GM12878 (cell line): ENCODE measurements at regions not wholly inside any gene's neighbourhood (a gene's known extent, or its start where the extent isn't known, plus 50 kb on each side); places are given as distances from the start of the nearest gene placed in this dataset.
A peak's percentile ranks its signal among the peaks of the same experiment; 100 is the strongest.

ENCODE experiments used
- ATAC-seq: fragments of 200-7000 bp; cut with Tn5 transposase; 3 replicates; pipeline ENCODE4 v1.9.1; 2020; ENCODE audit warnings: mild to moderate bottlenecking, moderate library complexity
- BruUV-seq: library from RNA; stranded (reverse); fragments of 400-500 nt; replicated peaks from 2 replicates; lab custom pipeline; 2021; lab: Mats Ljungman, UMichigan
- CTCF ChIA-PET: fragments of 300-600 bp; sonication (Branson Sonifier 250); formaldehyde crosslinking; extraction: SDS; loops from one replicate; lab custom pipeline; 2021; ENCODE audit warnings: inconsistent platforms; lab: Yijun Ruan, JAX
- POLR2A ChIA-PET: fragments of 350-600 bp; formaldehyde crosslinking; extraction: SDS; loops from one replicate; lab custom pipeline; 2021; ENCODE audit warnings: inconsistent platforms; lab: Charles Lee
- RAD21 ChIA-PET: fragments of 300-600 bp; sonication (Branson Sonifier 250); formaldehyde crosslinking; loops from one replicate; lab custom pipeline; 2023; ENCODE audit warnings: antibody characterized with exemption; ENCODE audit not compliant: unreplicated experiment; lab: Charles Lee
- SMC1A ChIA-PET: fragments of 300-600 bp; sonication (Branson Sonifier 250); formaldehyde crosslinking; loops from one replicate; lab custom pipeline; 2023; ENCODE audit not compliant: unreplicated experiment, uncharacterized antibody; lab: Charles Lee
- DNase-seq: peaks from one replicate; pipeline ENCODE4 v3.0.0-alpha.2; 2011; ENCODE audit warnings: low read depth, low spot score
- FAIRE-seq: peaks from 3 replicates; lab custom pipeline; 2011; peaks lifted over from hg19 to GRCh38; lab: Jason Lieb, UNC
- H2AFZ ChIP-seq: 2 replicates; pipeline ENCODE4 v1.6.0; 2011; ENCODE audit warnings: low read depth, low read length, control low read depth; ENCODE audit not compliant: control insufficient read depth
- H3K27ac ChIP-seq: 2 replicates; pipeline ENCODE4 v1.5.1; 2011; ENCODE audit warnings: control low read depth; ENCODE audit not compliant: control insufficient read depth, insufficient read depth
- H3K27me3 ChIP-seq, 2 experiments: replicated peaks in 1 of 2; 2 replicates each; pipeline versions ENCODE4 v1.6.0 to v1.6.1; 2011; ENCODE audit warnings: low read length in 1 of 2; ENCODE audit not compliant: control insufficient read depth in 2 of 2, insufficient read depth in 2 of 2
- H3K36me3 ChIP-seq, 2 experiments: 2 replicates each; pipeline ENCODE4 v1.5.1; 2011; ENCODE audit warnings: low read length in 1 of 2; ENCODE audit not compliant: control insufficient read depth in 2 of 2, insufficient read depth in 2 of 2
- H3K4me1 ChIP-seq: 2 replicates; pipeline ENCODE4 v1.6.1; 2011; ENCODE audit warnings: mild to moderate bottlenecking, low read length, moderate library complexity, mixed read lengths; ENCODE audit not compliant: control insufficient read depth, insufficient read depth
- H3K4me2 ChIP-seq: 2 replicates; pipeline ENCODE4 v1.6.0; 2011; ENCODE audit warnings: control low read depth; ENCODE audit not compliant: control insufficient read depth, insufficient read depth
- H3K4me3 ChIP-seq: fragments of 200-600 bp; sonication (generic); 2 replicates; pipeline ENCODE4 v1.5.1; 2016
- H3K79me2 ChIP-seq: 2 replicates; pipeline ENCODE4 v1.6.0; 2011; ENCODE audit warnings: low read length; ENCODE audit not compliant: control insufficient read depth, insufficient read depth
- H3K9ac ChIP-seq: 2 replicates; pipeline ENCODE4 v1.8.0; 2011; ENCODE audit warnings: low read length, control low read depth, mixed read lengths; ENCODE audit not compliant: control insufficient read depth, insufficient read depth
- H3K9me3 ChIP-seq: replicated peaks from 3 replicates; pipeline ENCODE4 v1.5.1; 2011; ENCODE audit warnings: mild to moderate bottlenecking, low read length; ENCODE audit not compliant: control insufficient read depth, insufficient read depth
- H4K20me1 ChIP-seq: 2 replicates; pipeline ENCODE4 v1.6.0; 2011; ENCODE audit not compliant: control insufficient read depth, insufficient read depth
- ASH2L ChIP-seq: fragments of 300-600, 200-600 bp; sonication (generic); IDR thresholded peaks from 2 replicates; pipeline ENCODE4 v1.6.1; 2017; ENCODE audit warnings: low read depth, mild to moderate bottlenecking, borderline replicate concordance
- BHLHE40 ChIP-seq, 2 experiments: fragments of 450-650 bp in 1 of 2; IDR thresholded peaks; 2 replicates each; pipeline ENCODE4 v1.6.1; 2011 to 2017; ENCODE audit warnings: low read depth in 2 of 2, borderline replicate concordance in 1 of 2, improper control_type of control experiment in 1 of 2, low read length in 1 of 2, mild to moderate bottlenecking in 1 of 2
- CBFB ChIP-seq: IDR thresholded peaks from 2 replicates; pipeline ENCODE4 v1.6.1; 2016; ENCODE audit warnings: antibody characterized with exemption, low read depth
- GATAD2B ChIP-seq: fragments of 450-650 bp; conservative IDR thresholded peaks from 2 replicates; pipeline ENCODE4 v1.6.1; 2017; ENCODE audit warnings: low read depth, mild to moderate bottlenecking, moderate library complexity
- IKZF1 ChIP-seq: fragments of 450-650 bp; conservative IDR thresholded peaks from 2 replicates; pipeline ENCODE4 v1.6.1; 2017; ENCODE audit warnings: antibody characterized with exemption, mild to moderate bottlenecking
- JUNB ChIP-seq: IDR thresholded peaks from 2 replicates; pipeline ENCODE4 v1.6.1; 2016; ENCODE audit warnings: antibody characterized with exemption, mild to moderate bottlenecking
- MEF2B ChIP-seq: fragments of 450-650 bp; IDR thresholded peaks from 2 replicates; pipeline ENCODE4 v1.6.1; 2018; ENCODE audit warnings: mild to moderate bottlenecking, moderate library complexity; ENCODE audit not compliant: partially characterized antibody, poor library complexity, severe bottlenecking
- STAT1 ChIP-seq: fragments of 450-650 bp; conservative IDR thresholded peaks from 2 replicates; pipeline ENCODE4 v1.6.1; 2014; ENCODE audit warnings: antibody characterized with exemption, mild to moderate bottlenecking
- YY1 ChIP-seq: IDR thresholded peaks from 2 replicates; pipeline ENCODE4 v1.6.1; 2011; ENCODE audit warnings: low read depth, mild to moderate bottlenecking, low read length
- ZBTB4 ChIP-seq: fragments of 450-650 bp; formaldehyde crosslinking; IDR thresholded peaks from 2 replicates; pipeline ENCODE4 v1.4.0; 2022; ENCODE audit warnings: mild to moderate bottlenecking, moderate library complexity
- ZNF217 ChIP-seq: fragments of 450-650 bp; IDR thresholded peaks from 2 replicates; pipeline ENCODE4 v1.6.1; 2017; ENCODE audit warnings: antibody characterized with exemption, mild to moderate bottlenecking
- WGBS: methylation state at CpG from one replicate; pipeline ENCODE4 v1.1.6; 2016; ENCODE audit warnings: low lambda C conversion rate; ENCODE audit not compliant: insufficient replicate concordance, insufficient coverage; ENCODE audit errors: missing lambda C conversion rate; 5-methylcytosine and 5-hydroxymethylcytosine counted together
- in situ Hi-C: fragments of 300-500 bp; cut with MboI; formaldehyde crosslinking; loops from 9 replicates; pipeline ENCODE4 v1.14.3; 2018; ENCODE audit warnings: mixed read lengths
- intact Hi-C: fragments of 100-400 bp; cut with micrococcal nuclease; formaldehyde crosslinking; loops from one replicate; pipeline ENCODE4 v1.14.2; 2022; ENCODE audit not compliant: unreplicated experiment
- TF ChIP-seq, protein P1 (sequence below): fragments of 450-650 bp; IDR thresholded peaks from 2 replicates; pipeline ENCODE4 v1.6.1; 2014; ENCODE audit warnings: mild to moderate bottlenecking

- TF ChIP-seq GATAD2B (0 out of 2 replicates have a peak, but pooled peaks have one; percentile 41), BHLHE40 (IDR thresholded peaks at IDR 0.05; ENCODE audit: borderline replicate concordance in 1 of 2, low read depth in 2 of 2, low read length in 1 of 2) (peak in 1 of 2 experiments; percentile 67; a peak in 1 of 4 replicates), MEF2B (peak; percentile 92), JUNB (no peak)
Observed at GRCh38 chr22:19622061-19622441, 92.3 kb upstream of the SEPTIN5 start (continued).

DNA sequence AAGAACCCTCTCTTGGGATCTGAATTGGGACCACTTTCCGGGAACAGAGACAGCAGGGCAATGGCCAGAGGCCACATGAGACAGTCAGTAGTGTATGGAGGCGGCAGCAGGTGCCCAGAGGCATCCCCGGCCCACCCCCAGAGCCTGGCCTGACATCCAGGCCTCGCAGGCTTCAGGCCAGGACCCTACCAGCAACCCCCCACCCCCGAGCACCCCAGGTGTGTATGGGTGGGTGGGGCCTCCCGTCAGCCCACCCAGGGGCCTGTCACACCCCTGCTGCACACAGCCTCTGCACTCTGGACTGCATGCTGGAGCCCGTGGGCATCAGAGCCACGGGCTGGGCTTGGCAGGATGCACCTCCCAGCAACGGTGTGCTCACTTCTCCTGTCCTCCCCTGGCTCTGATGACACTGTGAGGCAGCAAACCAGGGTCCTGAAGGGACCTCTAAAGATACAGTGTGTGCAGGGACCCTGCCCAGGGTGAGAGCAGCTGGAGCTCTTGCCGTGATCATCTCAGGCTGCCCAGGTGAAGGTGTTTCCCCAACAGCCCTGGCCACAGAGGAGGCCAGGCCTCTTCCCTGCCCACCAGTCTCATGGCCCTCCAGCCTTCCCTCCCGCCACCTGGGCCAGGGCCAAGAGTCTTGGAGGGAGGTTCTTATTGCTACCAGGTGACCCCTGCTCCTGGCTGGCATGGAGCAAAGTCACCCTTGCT is 88.8 kb upstream of the SEPTIN5 start:
- FAIRE-seq (no peak), ATAC-seq (no peak), DNase-seq (no peak)
- CTCF ChIA-PET, result no interaction called here
- Histone ChIP-seq H3K9me3 (no peaks in the 10 kb centered on the region), H3K36me3 (no peaks in the 10 kb centered on the region), H3K79me2 (no peaks in the 10 kb centered on the region), H3K9ac (no peak overlapping the region), H4K20me1 (no peaks in the 10 kb centered on the region), H3K4me1 (peaks cover 14% of the 10 kb centered on the region), H2AFZ (no peak overlapping the region), H3K4me3 (no peak overlapping the region), H3K27ac (no peak overlapping the region), H3K4me2 (no peak overlapping the region), H3K27me3 (0 out of 4 replicates have a peak, but pooled peaks cover 0 to 2% of the 10 kb centered on the region in 2 experiments)
- 38% methylated on average over 11 of the region's 11 CpGs for WGBS
- no TSS peak for BruUV-seq
- RAD21 ChIA-PET, result no interaction called here
- TF ChIP-seq, protein P1, sequence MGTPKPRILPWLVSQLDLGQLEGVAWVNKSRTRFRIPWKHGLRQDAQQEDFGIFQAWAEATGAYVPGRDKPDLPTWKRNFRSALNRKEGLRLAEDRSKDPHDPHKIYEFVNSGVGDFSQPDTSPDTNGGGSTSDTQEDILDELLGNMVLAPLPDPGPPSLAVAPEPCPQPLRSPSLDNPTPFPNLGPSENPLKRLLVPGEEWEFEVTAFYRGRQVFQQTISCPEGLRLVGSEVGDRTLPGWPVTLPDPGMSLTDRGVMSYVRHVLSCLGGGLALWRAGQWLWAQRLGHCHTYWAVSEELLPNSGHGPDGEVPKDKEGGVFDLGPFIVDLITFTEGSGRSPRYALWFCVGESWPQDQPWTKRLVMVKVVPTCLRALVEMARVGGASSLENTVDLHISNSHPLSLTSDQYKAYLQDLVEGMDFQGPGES, result no peak
- no peak for TF ChIP-seq IKZF1
- no peak for TF ChIP-seq ZNF217
- TF ChIP-seq CBFB, result no peak
- no peak for TF ChIP-seq ASH2L
- no peak for TF ChIP-seq YY1
- TF ChIP-seq ZBTB4, result no peak
- TF ChIP-seq STAT1, result no peak
- SMC1A ChIA-PET, result no interaction called here
- in situ Hi-C loops, result no loop called here
- intact Hi-C loops, result no loop called here
- POLR2A ChIA-PET, result no interaction called here
